ENCODE measurements at regions not wholly inside any gene's neighbourhood (a gene's known extent, or its start where the extent isn't known, plus 50 kb on each side); places are given as distances from the start of the nearest gene placed in this dataset.

DNA sequence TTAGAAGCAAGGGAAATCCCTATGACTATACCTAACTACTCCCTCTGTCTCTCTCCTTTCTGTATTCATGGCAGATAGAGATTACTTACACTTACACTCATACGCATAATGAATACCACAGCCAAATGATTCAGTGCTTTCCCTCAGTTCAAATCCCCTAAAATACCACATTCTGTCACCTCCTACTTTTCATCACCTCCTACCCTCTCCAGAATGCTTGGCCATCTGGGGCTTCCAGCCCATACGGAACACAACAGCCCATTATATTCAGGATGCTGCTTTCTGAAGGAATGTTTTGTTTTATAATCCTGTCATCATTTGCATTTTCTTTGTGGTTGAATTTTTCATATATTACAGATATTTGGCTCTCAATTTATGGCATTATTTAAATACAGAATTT is 361.6 kb downstream of the GRIA2 start:
- DNase-seq (no peak), ATAC-seq (no peak)
- Histone ChIP-seq H3K9ac (ENCODE audit: low read length) (no peak overlapping the region), H3K4me2 (ENCODE audit: low read length) (no peak overlapping the region), H3K9me3 (ENCODE audit: low read length) (no peaks in the 10 kb centered on the region), H3K36me3 (ENCODE audit: low read depth, low read length) (no peaks in the 10 kb centered on the region), H3K4me3 (ENCODE audit: low read length) (no peak overlapping the region), H3K27ac (ENCODE audit: low read length) (no peak overlapping the region), H3F3A (ENCODE audit: low read length, unreplicated experiment) (no peaks in the 10 kb centered on the region), H3K27me3 (ENCODE audit: low read length) (no peaks in the 10 kb centered on the region), H3K9me2 (replicated peaks; ENCODE audit: low read length) (no peaks in the 10 kb centered on the region), H3K4me1 (ENCODE audit: insufficient read depth, low read length) (no peaks in the 10 kb centered on the region), H3K79me2 (ENCODE audit: low read length) (no peaks in the 10 kb centered on the region), H4K20me1 (ENCODE audit: low read length) (no peaks in the 10 kb centered on the region), H2AFZ (ENCODE audit: low read length) (no peak overlapping the region)
- no TSS peak for BruUV-seq (replicated peaks)
- intact Hi-C loops (cut with micrococcal nuclease), result no loop called here
- CTCF ChIA-PET, result no interaction called here
- no peak for TF ChIP-seq EZH2 (IDR thresholded peaks at IDR 0.05; ENCODE audit: low read length, unreplicated experiment)
- TF ChIP-seq, protein P1, sequence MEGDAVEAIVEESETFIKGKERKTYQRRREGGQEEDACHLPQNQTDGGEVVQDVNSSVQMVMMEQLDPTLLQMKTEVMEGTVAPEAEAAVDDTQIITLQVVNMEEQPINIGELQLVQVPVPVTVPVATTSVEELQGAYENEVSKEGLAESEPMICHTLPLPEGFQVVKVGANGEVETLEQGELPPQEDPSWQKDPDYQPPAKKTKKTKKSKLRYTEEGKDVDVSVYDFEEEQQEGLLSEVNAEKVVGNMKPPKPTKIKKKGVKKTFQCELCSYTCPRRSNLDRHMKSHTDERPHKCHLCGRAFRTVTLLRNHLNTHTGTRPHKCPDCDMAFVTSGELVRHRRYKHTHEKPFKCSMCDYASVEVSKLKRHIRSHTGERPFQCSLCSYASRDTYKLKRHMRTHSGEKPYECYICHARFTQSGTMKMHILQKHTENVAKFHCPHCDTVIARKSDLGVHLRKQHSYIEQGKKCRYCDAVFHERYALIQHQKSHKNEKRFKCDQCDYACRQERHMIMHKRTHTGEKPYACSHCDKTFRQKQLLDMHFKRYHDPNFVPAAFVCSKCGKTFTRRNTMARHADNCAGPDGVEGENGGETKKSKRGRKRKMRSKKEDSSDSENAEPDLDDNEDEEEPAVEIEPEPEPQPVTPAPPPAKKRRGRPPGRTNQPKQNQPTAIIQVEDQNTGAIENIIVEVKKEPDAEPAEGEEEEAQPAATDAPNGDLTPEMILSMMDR (conservative IDR thresholded peaks at IDR 0.05; ENCODE audit: low read depth, low read length), result no peak
- no peak for TF ChIP-seq EZH2phosphoT487 (IDR thresholded peaks at IDR 0.05; ENCODE audit: borderline replicate concordance, low read length)
- POLR2A ChIA-PET (ENCODE audit: unreplicated experiment), result no interaction called here

DNA sequence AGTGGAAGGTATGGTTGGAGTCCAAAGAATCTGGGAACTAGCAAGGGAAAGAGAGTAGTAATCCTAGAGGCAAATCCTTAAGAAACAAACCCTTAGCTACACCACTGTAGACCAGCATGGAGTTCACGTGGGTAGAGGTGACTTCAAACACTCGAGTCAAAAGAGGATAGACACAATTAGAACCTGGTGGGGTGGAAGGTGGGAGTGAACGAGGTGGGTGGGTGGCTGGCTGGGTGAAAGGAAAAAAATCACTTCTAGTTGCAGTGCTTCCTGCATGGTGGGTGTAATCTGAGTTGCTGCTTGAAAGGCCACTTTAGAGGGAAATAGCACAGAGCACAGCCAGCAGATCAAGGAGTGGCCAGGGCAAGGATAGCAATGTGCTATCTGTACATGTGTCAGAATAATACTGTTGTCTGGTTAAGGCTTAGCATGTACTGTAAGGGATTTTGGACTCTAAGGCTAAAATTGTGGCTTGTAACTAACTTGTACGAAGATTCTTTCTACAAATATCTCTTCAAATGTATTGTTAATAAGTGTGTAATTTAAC is 356.2 kb downstream of the GRIA2 start:
- BruUV-seq (replicated peaks), result no TSS peak
- H3K4me3 ChIP-seq (ENCODE audit: low read length), result no peak overlapping the region
- H3K4me1 ChIP-seq (ENCODE audit: insufficient read depth, low read length), result no peaks in the 10 kb centered on the region
- H3F3A ChIP-seq (ENCODE audit: low read length, unreplicated experiment), result no peaks in the 10 kb centered on the region
- ChIA-PET POLR2A (ENCODE audit: unreplicated experiment) (no interaction called here), CTCF (no interaction called here)
- H3K79me2 ChIP-seq (ENCODE audit: low read length), result no peaks in the 10 kb centered on the region
- H3K27me3 ChIP-seq (ENCODE audit: low read length), result no peaks in the 10 kb centered on the region
- no peak overlapping the region for H3K4me2 ChIP-seq (ENCODE audit: low read length)
- no peak overlapping the region for H2AFZ ChIP-seq (ENCODE audit: low read length)
- no peak overlapping the region for H3K9ac ChIP-seq (ENCODE audit: low read length)
- no peak for DNase-seq
- TF ChIP-seq EZH2 (IDR thresholded peaks at IDR 0.05; ENCODE audit: low read length, unreplicated experiment), result no peak
- TF ChIP-seq, protein P1 (conservative IDR thresholded peaks at IDR 0.05; ENCODE audit: low read depth, low read length), result no peak
- TF ChIP-seq EZH2phosphoT487 (IDR thresholded peaks at IDR 0.05; ENCODE audit: borderline replicate concordance, low read length), result no peak
- H3K36me3 ChIP-seq (ENCODE audit: low read depth, low read length), result no peaks in the 10 kb centered on the region
- H3K27ac ChIP-seq (ENCODE audit: low read length), result no peak overlapping the region
- intact Hi-C loops (cut with micrococcal nuclease), result no loop called here
- no peaks in the 10 kb centered on the region for H3K9me3 ChIP-seq (ENCODE audit: low read length)
- no peak for ATAC-seq
- H4K20me1 ChIP-seq (ENCODE audit: low read length), result no peaks in the 10 kb centered on the region
- no peaks in the 10 kb centered on the region for H3K9me2 ChIP-seq (replicated peaks; ENCODE audit: low read length)

DNA sequence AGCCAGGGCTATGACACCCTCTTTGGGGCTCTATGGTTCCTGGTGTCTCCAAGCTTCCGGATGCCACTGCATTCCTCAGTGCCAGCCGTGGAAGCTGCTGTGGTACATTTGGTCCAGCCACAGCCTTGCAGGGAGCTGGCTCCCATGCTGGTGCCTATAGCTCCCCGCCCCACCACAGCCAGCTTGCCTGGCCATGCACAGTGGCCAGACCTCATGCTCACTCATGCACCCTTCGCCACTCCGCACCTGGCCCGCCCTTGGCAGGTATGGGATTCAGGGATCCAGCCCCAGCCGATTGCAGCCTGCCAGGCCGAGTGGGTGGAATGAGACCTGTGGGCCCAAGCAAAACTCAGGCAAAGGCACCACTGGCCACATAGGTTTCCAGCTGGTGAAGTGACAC is 354.8 kb downstream of the GRIA2 start:
- H3K9ac ChIP-seq (ENCODE audit: low read length), result no peak overlapping the region
- no peaks in the 10 kb centered on the region for H3K36me3 ChIP-seq (ENCODE audit: low read depth, low read length)
- H3K79me2 ChIP-seq (ENCODE audit: low read length), result no peaks in the 10 kb centered on the region
- ATAC-seq, result no peak
- H3K4me1 ChIP-seq (ENCODE audit: insufficient read depth, low read length), result no peaks in the 10 kb centered on the region
- H3K9me3 ChIP-seq (ENCODE audit: low read length), result no peaks in the 10 kb centered on the region
- no TSS peak for BruUV-seq (replicated peaks)
- H2AFZ ChIP-seq (ENCODE audit: low read length), result no peak overlapping the region
- no peaks in the 10 kb centered on the region for H3K27me3 ChIP-seq (ENCODE audit: low read length)
- no peaks in the 10 kb centered on the region for H3K9me2 ChIP-seq (replicated peaks; ENCODE audit: low read length)
- no peak for DNase-seq
- intact Hi-C loops (cut with micrococcal nuclease), result no loop called here
- H3F3A ChIP-seq (ENCODE audit: low read length, unreplicated experiment), result no peaks in the 10 kb centered on the region
- ChIA-PET CTCF (no interaction called here), POLR2A (ENCODE audit: unreplicated experiment) (no interaction called here)
- H3K4me3 ChIP-seq (ENCODE audit: low read length), result no peak overlapping the region
- no peaks in the 10 kb centered on the region for H4K20me1 ChIP-seq (ENCODE audit: low read length)
- TF ChIP-seq EZH2phosphoT487 (IDR thresholded peaks at IDR 0.05; ENCODE audit: borderline replicate concordance, low read length), result no peak
- no peak overlapping the region for H3K4me2 ChIP-seq (ENCODE audit: low read length)
- no peak overlapping the region for H3K27ac ChIP-seq (ENCODE audit: low read length)
